D721Med (cell line): ENCODE measurements at regions not wholly inside any gene's neighbourhood (a gene's known extent, or its start where the extent isn't known, plus 50 kb on each side); places are given as distances from the start of the nearest gene placed in this dataset.

Experiments used
- DNase-seq: peaks from one replicate; pipeline ENCODE4 v3.0.0; 2011; ENCODE audit warnings: low spot score; ENCODE audit not compliant: insufficient read length
- FAIRE-seq: peaks from 2 replicates; lab custom pipeline; 2011; peaks lifted over from hg19 to GRCh38; lab: Jason Lieb, UNC
- TF ChIP-seq, protein P1 (sequence below): IDR thresholded peaks from 2 replicates; pipeline ENCODE4 v1.5.1; 2012; ENCODE audit warnings: mild to moderate bottlenecking, control low read depth; ENCODE audit not compliant: insufficient read depth; ENCODE audit errors: missing control alignments

- TF ChIP-seq, protein P1, sequence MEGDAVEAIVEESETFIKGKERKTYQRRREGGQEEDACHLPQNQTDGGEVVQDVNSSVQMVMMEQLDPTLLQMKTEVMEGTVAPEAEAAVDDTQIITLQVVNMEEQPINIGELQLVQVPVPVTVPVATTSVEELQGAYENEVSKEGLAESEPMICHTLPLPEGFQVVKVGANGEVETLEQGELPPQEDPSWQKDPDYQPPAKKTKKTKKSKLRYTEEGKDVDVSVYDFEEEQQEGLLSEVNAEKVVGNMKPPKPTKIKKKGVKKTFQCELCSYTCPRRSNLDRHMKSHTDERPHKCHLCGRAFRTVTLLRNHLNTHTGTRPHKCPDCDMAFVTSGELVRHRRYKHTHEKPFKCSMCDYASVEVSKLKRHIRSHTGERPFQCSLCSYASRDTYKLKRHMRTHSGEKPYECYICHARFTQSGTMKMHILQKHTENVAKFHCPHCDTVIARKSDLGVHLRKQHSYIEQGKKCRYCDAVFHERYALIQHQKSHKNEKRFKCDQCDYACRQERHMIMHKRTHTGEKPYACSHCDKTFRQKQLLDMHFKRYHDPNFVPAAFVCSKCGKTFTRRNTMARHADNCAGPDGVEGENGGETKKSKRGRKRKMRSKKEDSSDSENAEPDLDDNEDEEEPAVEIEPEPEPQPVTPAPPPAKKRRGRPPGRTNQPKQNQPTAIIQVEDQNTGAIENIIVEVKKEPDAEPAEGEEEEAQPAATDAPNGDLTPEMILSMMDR, result no peak
- DNase-seq, result no peak
- FAIRE-seq, result no peak
These were observed 160.6 kb upstream of the COL21A1 start for GRCh38 chr6:56407883-56408410.

GRCh38 chr6:56406276-56407269, 159.2 kb upstream of the COL21A1 start:
- TF ChIP-seq, protein P1, result no peak
- FAIRE-seq, result no peak
- DNase-seq, result no peak

DNA sequence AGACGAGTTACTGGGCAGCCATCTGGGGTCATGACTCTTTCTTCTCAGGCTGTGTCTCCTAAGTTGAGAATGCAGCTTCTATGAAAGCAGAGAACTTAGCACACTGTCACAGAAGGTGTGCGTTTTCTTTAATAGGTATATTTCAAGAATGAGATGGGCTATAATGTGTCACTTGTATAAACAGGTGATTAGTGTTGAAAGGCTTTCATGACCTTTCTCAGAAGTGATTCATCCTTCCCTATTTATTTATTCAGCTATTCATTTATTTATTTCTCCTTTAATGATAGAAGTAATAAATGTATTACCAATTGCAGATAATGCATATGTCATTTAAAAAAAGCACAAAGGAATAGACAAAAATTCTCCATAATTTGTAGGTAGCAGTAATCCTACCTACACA, 157.2 kb upstream of the COL21A1 start:
- DNase-seq, result no peak
- TF ChIP-seq, protein P1, result no peak
- no peak for FAIRE-seq

DNA sequence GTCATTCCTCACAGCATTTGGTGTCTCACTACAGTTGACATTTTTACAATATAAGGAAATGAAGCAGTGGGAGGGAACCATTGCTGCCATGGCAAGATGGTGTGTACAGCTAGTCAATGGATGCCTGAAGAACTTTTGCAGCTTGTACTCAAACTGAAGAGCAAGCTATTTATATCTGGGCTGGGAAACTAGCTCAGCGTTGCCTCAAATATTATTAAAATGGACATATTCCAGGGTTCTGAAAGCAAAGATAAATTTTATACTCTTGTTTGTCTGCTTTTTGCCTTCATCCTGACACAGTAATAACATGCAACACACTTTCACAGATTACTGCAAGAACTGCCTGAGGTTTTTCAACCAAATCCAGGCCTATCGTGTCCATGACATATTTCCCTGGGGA, 156.4 kb upstream of the COL21A1 start:
- TF ChIP-seq, protein P1, result no peak
- FAIRE-seq (no peak), DNase-seq (no peak)

DNA sequence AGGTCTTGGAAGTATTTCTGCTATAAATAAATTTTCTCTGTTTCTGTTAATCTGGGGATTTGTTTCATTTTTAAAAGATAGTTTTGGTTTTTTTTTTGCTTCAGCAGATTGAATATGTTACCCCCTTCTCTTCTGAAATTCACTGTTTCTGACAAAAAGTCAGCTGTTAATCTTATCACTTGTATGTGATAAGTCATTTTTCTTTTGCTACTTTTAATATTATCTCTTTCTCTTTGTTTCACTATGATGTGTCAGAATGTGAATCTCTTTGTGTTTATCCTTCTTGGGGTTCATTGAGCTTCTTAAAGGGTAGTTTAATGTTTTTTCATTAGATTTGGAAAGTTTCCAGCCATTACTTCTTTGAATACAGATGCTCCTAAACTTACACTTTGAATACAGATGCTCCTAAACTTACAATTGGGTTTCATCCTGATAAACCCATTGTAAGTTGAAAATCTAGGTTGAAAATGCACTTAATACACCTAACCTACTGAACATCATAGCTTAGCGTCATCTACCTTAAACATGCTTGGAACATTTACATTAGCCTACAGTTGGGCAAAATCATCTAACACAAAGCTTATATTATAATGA, 154.2 kb upstream of the COL21A1 start:
- FAIRE-seq, result no peak
- TF ChIP-seq, protein P1, result no peak
- no peak for DNase-seq

DNA sequence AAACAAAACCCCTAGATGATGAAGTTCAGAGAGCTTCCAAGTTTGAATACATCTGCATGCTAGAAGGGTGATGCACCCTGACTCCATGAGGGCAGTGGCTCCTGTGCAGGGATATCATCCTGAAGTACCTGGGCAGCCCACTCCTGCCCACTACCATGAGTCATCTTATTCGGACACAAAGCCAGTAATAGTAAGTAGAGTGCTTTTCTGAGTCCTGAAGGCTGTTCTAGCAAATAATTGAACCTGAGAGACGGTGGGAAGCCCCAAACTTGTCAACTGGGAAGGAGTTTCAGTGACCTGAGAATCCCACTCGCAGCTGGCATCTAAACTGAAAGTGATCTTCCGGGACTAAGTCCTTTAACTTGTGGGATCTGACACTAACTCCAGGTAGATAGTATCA, 152.9 kb upstream of the COL21A1 start:
- no peak for DNase-seq
- TF ChIP-seq, protein P1, result no peak
- no peak for FAIRE-seq
